H1 (cell line): ENCODE measurements at regions not wholly inside any gene's neighbourhood (a gene's known extent, or its start where the extent isn't known, plus 50 kb on each side); places are given as distances from the start of the nearest gene placed in this dataset.

Source experiments
- CTCF ChIA-PET: fragments of 300-600 bp; sonication (Branson Sonifier 250); formaldehyde crosslinking; loops from one replicate; lab custom pipeline; 2021; ENCODE audit not compliant: partially characterized antibody; lab: Charles Lee
- POLR2A ChIA-PET: fragments of 300-600 bp; sonication (Branson Sonifier 250); formaldehyde crosslinking; loops from one replicate; lab custom pipeline; 2021; ENCODE audit warnings: inconsistent platforms; ENCODE audit not compliant: partially characterized antibody; lab: Charles Lee
- DNase-seq, 2 experiments: peaks; one replicate each; pipeline versions ENCODE4 v3.0.0 to v3.0.0-alpha.2; 2010 to 2022; ENCODE audit warnings: low spot score in 2 of 2, low read depth in 1 of 2, mixed read lengths in 1 of 2
- FAIRE-seq: peaks from 2 replicates; lab custom pipeline; 2011; peaks lifted over from hg19 to GRCh38; lab: Jason Lieb, UNC
- H2AFZ ChIP-seq: 2 replicates; pipeline ENCODE4 v1.8.1; 2012; ENCODE audit warnings: low read length, inconsistent platforms
- H2AK5ac ChIP-seq: 2 replicates; pipeline ENCODE4 v1.6.1; 2013; ENCODE audit warnings: low read depth, low read length
- H2BK120ac ChIP-seq: replicated peaks from 2 replicates; pipeline ENCODE3; 2013; ENCODE audit warnings: low read depth, low read length, inconsistent platforms
- H2BK12ac ChIP-seq: 2 replicates; pipeline ENCODE4 v1.6.1; 2013; ENCODE audit warnings: low read depth, low read length
- H2BK15ac ChIP-seq: 2 replicates; pipeline ENCODE4 v1.6.1; 2013; ENCODE audit warnings: low read length
- H2BK20ac ChIP-seq: 2 replicates; pipeline ENCODE4 v1.6.1; 2013; ENCODE audit warnings: low read length
- H2BK5ac ChIP-seq: 2 replicates; pipeline ENCODE4 v1.6.1; 2013; ENCODE audit warnings: low read depth, low read length
- H3K14ac ChIP-seq: 2 replicates; pipeline ENCODE4 v1.6.1; 2013; ENCODE audit warnings: inconsistent platforms; ENCODE audit not compliant: insufficient read length
- H3K18ac ChIP-seq: 2 replicates; pipeline ENCODE4 v1.6.1; 2013; ENCODE audit warnings: low read length; ENCODE audit errors: extremely low read depth
- H3K23ac ChIP-seq: 2 replicates; pipeline ENCODE4 v1.6.1; 2013; ENCODE audit warnings: inconsistent platforms; ENCODE audit not compliant: insufficient read length
- H3K23me2 ChIP-seq: 2 replicates; pipeline ENCODE4 v1.6.1; 2013; ENCODE audit warnings: low read depth, low read length
- H3K27ac ChIP-seq: 2 replicates; pipeline ENCODE4 v1.6.1; 2011; ENCODE audit warnings: low read depth, low read length, inconsistent platforms
- H3K27me3 ChIP-seq, 4 experiments: replicated peaks in 1 of 4; 1 replicate in 1 of 4; 2 replicates in 3 of 4; pipeline versions ENCODE4 v1.6.1 to v1.8.1; 2011 to 2013; ENCODE audit warnings: low read length in 3 of 4, mild to moderate bottlenecking in 3 of 4, inconsistent platforms in 2 of 4, mixed read lengths in 2 of 4, moderate library complexity in 1 of 4; ENCODE audit not compliant: control insufficient read depth in 3 of 4, insufficient read depth in 3 of 4; ENCODE audit errors: extremely low read depth in 1 of 4
- H3K36me3 ChIP-seq, 4 experiments: 2 replicates each; pipeline versions ENCODE4 v1.6.1 to v1.8.1; 2011 to 2013; ENCODE audit warnings: mild to moderate bottlenecking in 4 of 4, low read length in 3 of 4, moderate library complexity in 2 of 4, control low read depth in 1 of 4, inconsistent platforms in 1 of 4; ENCODE audit not compliant: insufficient read depth in 4 of 4, control insufficient read depth in 2 of 4
- H3K4ac ChIP-seq: replicated peaks from 2 replicates; pipeline ENCODE3; 2013; ENCODE audit warnings: low read length, low read depth, mixed read lengths, inconsistent platforms; ENCODE audit not compliant: insufficient read length
- H3K4me1 ChIP-seq, 4 experiments: replicated peaks in 1 of 4; 1 replicate in 1 of 4; 2 replicates in 3 of 4; pipeline versions ENCODE4 v1.6.1 to v1.8.1; 2011 to 2013; ENCODE audit warnings: low read length in 3 of 4, inconsistent platforms in 2 of 4, mixed read lengths in 1 of 4; ENCODE audit not compliant: insufficient read depth in 4 of 4, control insufficient read depth in 3 of 4
- H3K4me2 ChIP-seq, 2 experiments: 2 replicates each; pipeline versions ENCODE4 v1.6.1 to v1.8.1; 2011 to 2013; ENCODE audit warnings: low read depth in 2 of 2, low read length in 2 of 2, control low read depth in 1 of 2, inconsistent platforms in 1 of 2, mild to moderate bottlenecking in 1 of 2; ENCODE audit not compliant: insufficient read depth in 1 of 2
- H3K4me3 ChIP-seq, 4 experiments: fragments of 200-600, 300-600 bp in 1 of 4; sonication (generic), shearing (Covaris generic), sonication (Bioruptor Twin) in 1 of 4; 2 replicates each; pipeline versions ENCODE4 v1.5.1 to v1.8.1; 2011 to 2016; ENCODE audit warnings: low read length in 4 of 4, low read depth in 3 of 4, control low read depth in 2 of 4, inconsistent platforms in 2 of 4, mild to moderate bottlenecking in 2 of 4, mixed read lengths in 1 of 4, moderate library complexity in 1 of 4; ENCODE audit not compliant: insufficient read depth in 2 of 4; ENCODE audit errors: extremely low read depth in 1 of 4
- H3K56ac ChIP-seq: replicated peaks from 2 replicates; pipeline ENCODE3; 2013; ENCODE audit warnings: low read depth, mild to moderate bottlenecking, mixed read lengths, low read length, inconsistent platforms; ENCODE audit not compliant: insufficient read length
- H3K79me1 ChIP-seq: 2 replicates; pipeline ENCODE4 v1.6.1; 2013; ENCODE audit warnings: low read depth, low read length, control low read depth
- H3K79me2 ChIP-seq, 2 experiments: 2 replicates each; pipeline versions ENCODE4 v1.6.1 to v1.8.1; 2012 to 2013; ENCODE audit warnings: low read length in 2 of 2, mild to moderate bottlenecking in 2 of 2, inconsistent platforms in 1 of 2; ENCODE audit not compliant: insufficient read depth in 2 of 2, control insufficient read depth in 1 of 2
- H3K9ac ChIP-seq, 4 experiments: replicated peaks in 1 of 4; 1 replicate in 1 of 4; 2 replicates in 3 of 4; pipeline versions ENCODE4 v1.6.1 to v1.8.1; 2011 to 2013; ENCODE audit warnings: low read depth in 3 of 4, low read length in 3 of 4, control low read depth in 2 of 4, mild to moderate bottlenecking in 2 of 4, moderate library complexity in 2 of 4, inconsistent platforms in 1 of 4; ENCODE audit errors: extremely low read depth in 1 of 4
- H3K9me3 ChIP-seq, 2 experiments: 2 replicates each; pipeline versions ENCODE4 v1.6.1 to v1.8.1; 2012 to 2013; ENCODE audit warnings: mild to moderate bottlenecking in 2 of 2, moderate library complexity in 2 of 2, control low read depth in 1 of 2, inconsistent platforms in 1 of 2, low read depth in 1 of 2, low read length in 1 of 2, mixed read lengths in 1 of 2; ENCODE audit not compliant: insufficient read depth in 2 of 2
- H4K20me1 ChIP-seq, 2 experiments: replicated peaks in 1 of 2; 2 replicates each; pipeline versions ENCODE3 to v1.8.1; 2011 to 2013; ENCODE audit warnings: inconsistent platforms in 2 of 2, low read length in 2 of 2, mild to moderate bottlenecking in 1 of 2; ENCODE audit not compliant: insufficient read depth in 2 of 2, control insufficient read depth in 1 of 2
- H4K5ac ChIP-seq: 2 replicates; pipeline ENCODE4 v1.6.1; 2013; ENCODE audit warnings: low read length, low read depth, mixed read lengths, inconsistent platforms; ENCODE audit not compliant: insufficient read length
- H4K8ac ChIP-seq: 2 replicates; pipeline ENCODE4 v1.8.0; 2013; ENCODE audit warnings: mild to moderate bottlenecking, moderate library complexity, low read length, inconsistent platforms; ENCODE audit not compliant: insufficient read depth; ENCODE audit errors: extremely low read depth
- H4K91ac ChIP-seq: replicated peaks from 2 replicates; pipeline ENCODE3; 2013; ENCODE audit warnings: low read length, mixed read lengths, inconsistent platforms; ENCODE audit not compliant: insufficient read length
- BCL11A ChIP-seq, 2 experiments: IDR thresholded peaks; one replicate each; pipeline ENCODE4 v1.6.1; 2011; ENCODE audit warnings: low read depth in 2 of 2, low read length in 2 of 2, mild to moderate bottlenecking in 2 of 2
- BRCA1 ChIP-seq: IDR thresholded peaks from 2 replicates; pipeline ENCODE4 v1.6.1; 2012; ENCODE audit warnings: low read depth, low read length, improper control_type of control experiment
- CHD1 ChIP-seq: IDR thresholded peaks from 2 replicates; pipeline ENCODE4 v1.6.1; 2012; ENCODE audit warnings: low read depth, low read length, improper control_type of control experiment
- EGR1 ChIP-seq: IDR thresholded peaks from 2 replicates; pipeline ENCODE4 v1.6.1; 2011; ENCODE audit warnings: low read depth, low read length, borderline replicate concordance
- JUND ChIP-seq: IDR thresholded peaks from 2 replicates; pipeline ENCODE4 v1.6.1; 2011; ENCODE audit warnings: mild to moderate bottlenecking, improper control_type of control experiment, low read length
- POLR2A ChIP-seq, 2 experiments: IDR thresholded peaks; 1 replicate in 1 of 2; 2 replicates in 1 of 2; pipeline ENCODE4 v1.6.1; 2011; ENCODE audit warnings: low read depth in 2 of 2, low read length in 2 of 2, mild to moderate bottlenecking in 2 of 2; ENCODE audit errors: control extremely low read depth in 1 of 2
- RBBP5 ChIP-seq: IDR thresholded peaks from 2 replicates; pipeline ENCODE4 v1.7.1; 2012; ENCODE audit warnings: low read depth, mild to moderate bottlenecking, inconsistent platforms, low read length, moderate library complexity, borderline replicate concordance
- SUZ12 ChIP-seq: fragments of 200-600 bp; sonication (generic); IDR thresholded peaks from 2 replicates; pipeline ENCODE4 v1.6.1; 2012; ENCODE audit warnings: mild to moderate bottlenecking, inconsistent platforms, low read length, moderate library complexity, mixed read lengths
- WGBS, 2 experiments: shearing (Covaris generic) in 1 of 2; methylation state at CpG; one replicate each; pipeline versions ENCODE4 v1.1.6 to v1.1.7; 2013 to 2015; ENCODE audit warnings: low lambda C conversion rate in 2 of 2, mixed read lengths in 2 of 2, inconsistent platforms in 1 of 2, low coverage in 1 of 2, missing lambda C conversion rate in 1 of 2; ENCODE audit not compliant: insufficient replicate concordance in 2 of 2, insufficient coverage in 1 of 2, insufficient read length in 1 of 2; ENCODE audit errors: extremely low coverage in 1 of 2, missing lambda C conversion rate in 1 of 2; 5-methylcytosine and 5-hydroxymethylcytosine counted together

DNA sequence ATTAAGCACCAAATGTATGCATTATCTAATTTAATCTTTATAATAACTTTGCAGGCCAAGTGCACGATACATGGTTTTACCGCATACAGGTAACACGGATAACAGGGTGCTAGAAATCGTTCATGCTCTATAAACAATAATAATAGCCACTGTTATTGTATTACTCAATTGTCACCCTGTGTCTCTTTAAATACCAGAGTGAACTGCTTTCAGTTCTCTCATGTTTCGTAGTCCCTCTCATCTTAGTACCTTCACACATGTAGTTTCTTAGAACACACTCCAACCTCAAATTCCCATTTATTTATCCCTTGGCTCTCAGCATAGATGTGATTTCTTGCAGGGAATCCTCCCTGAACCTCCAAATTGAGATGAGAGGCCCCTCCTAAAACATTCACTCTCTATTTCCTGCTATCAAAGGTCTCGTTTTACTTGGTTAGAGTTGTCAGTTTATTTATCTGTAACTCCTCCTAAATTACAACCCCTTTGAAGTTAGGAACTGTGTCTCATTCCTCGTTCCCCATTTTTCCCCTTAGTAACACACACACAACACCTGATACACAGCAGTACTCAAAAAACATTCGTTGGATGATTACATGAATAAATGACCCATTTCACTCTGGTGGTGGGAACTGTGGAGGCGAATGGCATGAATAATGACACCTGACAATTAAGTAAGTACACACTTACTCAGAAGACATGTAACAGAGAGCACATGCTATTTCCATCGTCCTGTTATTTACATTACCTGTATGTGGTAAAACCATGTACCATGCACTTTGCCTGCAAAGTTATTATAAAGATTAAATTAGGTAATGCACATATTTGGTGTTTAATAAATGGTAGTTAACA, 134.6 kb downstream of the BTG1 start:
- CTCF ChIA-PET = no interaction called here
- no peaks in the 10 kb centered on the region for H4K20me1 ChIP-seq
- no peak overlapping the region for H3K56ac ChIP-seq
- H2BK20ac ChIP-seq = no peak overlapping the region
- H4K8ac ChIP-seq = no peak overlapping the region
- H4K5ac ChIP-seq = no peak overlapping the region
- no peaks in the 10 kb centered on the region for H3K9me3 ChIP-seq
- no peak overlapping the region for H2BK5ac ChIP-seq
- no peak overlapping the region for H2AK5ac ChIP-seq
- POLR2A ChIA-PET = no interaction called here
- H3K27ac ChIP-seq = no peak overlapping the region
- no peak overlapping the region for H3K18ac ChIP-seq
- no peak overlapping the region for H3K14ac ChIP-seq
- TF ChIP-seq JUND = no peak
- TF ChIP-seq EGR1 = no peak
- TF ChIP-seq BCL11A (IDR thresholded peaks at IDR 0.05; ENCODE audit: low read depth in 2 of 2, low read length in 2 of 2) = no peak
- no peak for TF ChIP-seq POLR2A (IDR thresholded peaks at IDR 0.05; ENCODE audit: control extremely low read depth in 1 of 2, low read depth in 2 of 2, low read length in 2 of 2)
- no peak for TF ChIP-seq SUZ12
- TF ChIP-seq BRCA1 = no peak
- TF ChIP-seq CHD1 = no peak
- TF ChIP-seq RBBP5 = no peak
- no peaks in the 10 kb centered on the region for H3K36me3 ChIP-seq
- H2BK12ac ChIP-seq = no peak overlapping the region
- no peak overlapping the region for H3K4ac ChIP-seq
- H3K79me1 ChIP-seq = no peaks in the 10 kb centered on the region
- H4K91ac ChIP-seq = no peak overlapping the region
- H3K4me1 ChIP-seq = peaks cover 0 to 3% (median 1%) of the 10 kb centered on the region in 4 experiments; a peak in 2 of 7 replicates
- FAIRE-seq = no peak
- H3K9ac ChIP-seq = no peak overlapping the region
- no peak overlapping the region for H3K4me2 ChIP-seq
- no peak overlapping the region for H2BK120ac ChIP-seq
- no peaks in the 10 kb centered on the region for H3K23me2 ChIP-seq
- no peak overlapping the region for H2AFZ ChIP-seq
- H3K4me3 ChIP-seq = no peak overlapping the region
- H2BK15ac ChIP-seq = no peak overlapping the region
- H3K79me2 ChIP-seq = no peaks in the 10 kb centered on the region
- DNase-seq = no peak
- H3K23ac ChIP-seq = no peak overlapping the region
- H3K27me3 ChIP-seq = no peaks in the 10 kb centered on the region
- 91% methylated on average over 10 of the region's 10 CpGs; no CpG with 5 or more reads in 1 of the 2 experiments for WGBS, 2 experiments
